Stimulated activated CD4-positive, alpha-beta T cell treated with anti-CD3 and anti-CD28 coated beads, Interleukin-1b, Interleukin-23, amount 100 ng/mL, for 48 hours (primary cell): ENCODE measurements at regions not wholly inside any gene's neighbourhood (a gene's known extent, or its start where the extent isn't known, plus 50 kb on each side); places are given as distances from the start of the nearest gene placed in this dataset.
"Not testable (repeated sequence)": the region's sequence is repeated elsewhere in the genome, so short reads cannot be mapped to it uniquely, and the experiment has no call there.

Experiments
- DNase-seq: peaks from one replicate; pipeline ENCODE4 v3.0.0-alpha.2; 2020

GRCh38 chr4:13903901-13904300 is 276.4 kb upstream of the BOD1L1 start:
- DNase-seq = no peak

GRCh38 chr4:13905543-13905942 is 278.0 kb upstream of the BOD1L1 start:
- DNase-seq = no peak

DNA sequence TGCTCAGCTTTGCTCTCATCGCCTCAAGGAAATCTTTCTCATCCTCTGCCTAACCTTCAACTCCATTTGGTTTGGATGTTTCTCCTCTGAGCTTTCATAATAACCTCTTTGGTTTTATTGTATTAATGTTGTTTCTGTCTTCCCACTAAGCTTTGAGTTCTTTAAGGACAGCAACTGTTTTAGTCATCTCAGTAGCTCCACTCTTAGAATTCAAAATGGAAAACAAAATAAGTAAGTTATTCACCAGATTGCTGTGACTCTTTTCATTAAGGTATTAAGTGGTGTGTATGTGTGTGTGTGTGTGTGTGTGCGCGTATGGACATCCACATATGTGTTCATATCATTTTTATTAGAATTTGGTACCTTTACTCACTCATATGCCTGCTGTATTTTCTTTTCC is 279.2 kb upstream of the BOD1L1 start:
- no peak for DNase-seq

DNA sequence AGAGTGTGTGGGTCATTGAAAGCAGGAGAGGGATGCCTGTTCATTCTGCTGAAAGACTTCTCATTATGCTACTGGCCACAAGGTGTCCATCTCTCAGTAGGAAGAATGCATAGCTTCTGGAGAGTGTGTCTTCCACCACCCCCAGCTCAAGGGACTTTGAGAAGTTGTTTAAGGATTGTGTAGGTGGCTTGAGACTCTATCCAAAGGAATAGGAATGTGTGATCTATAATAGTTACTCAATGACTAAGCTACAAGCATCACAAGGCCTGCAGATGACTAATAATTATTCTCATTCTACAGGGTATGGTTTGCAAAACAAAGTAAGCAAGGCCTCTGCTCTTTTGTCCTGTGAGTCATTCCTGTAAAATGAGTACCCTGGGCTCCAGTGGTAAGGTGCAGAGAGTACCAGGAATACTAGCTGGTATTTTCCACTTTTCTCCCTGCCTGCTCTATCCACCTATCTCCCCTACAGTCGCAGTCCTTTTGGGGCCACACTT is 279.8 kb upstream of the BOD1L1 start:
- no peak for DNase-seq

GRCh38 chr4:13908455-13908854 is 280.9 kb upstream of the BOD1L1 start:
- DNase-seq = no peak

- DNase-seq = no peak
These were observed 283.0 kb upstream of the BOD1L1 start for GRCh38 chr4:13910556-13910955.

- DNase-seq = no peak
These were observed 283.7 kb upstream of the BOD1L1 start for GRCh38 chr4:13911256-13911655.

- no peak for DNase-seq
These were observed 285.0 kb upstream of the BOD1L1 start for GRCh38 chr4:13912436-13912925.

DNA sequence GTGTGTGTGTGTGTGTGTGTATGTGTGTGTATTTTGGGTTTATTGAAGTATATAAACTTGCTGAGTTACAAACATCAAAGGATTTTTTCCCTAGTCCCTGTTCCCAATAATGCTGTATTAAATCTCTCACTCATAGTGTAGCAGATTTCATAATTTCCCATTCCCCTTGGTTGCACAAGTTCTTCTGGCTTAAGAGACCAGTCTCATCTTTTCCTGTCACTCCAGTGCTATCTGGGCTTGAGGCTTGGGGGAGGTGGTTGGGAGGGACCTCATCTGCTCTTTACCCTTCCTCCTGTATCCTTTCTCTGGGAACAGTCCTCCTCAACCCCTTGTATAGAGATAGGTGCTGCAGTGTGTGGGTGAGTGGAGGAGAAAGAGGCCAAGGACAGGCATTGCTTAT is 285.4 kb upstream of the BOD1L1 start:
- DNase-seq = no peak

GRCh38 chr4:13917015-13917414 is 289.5 kb upstream of the BOD1L1 start:
- DNase-seq = no peak

DNA sequence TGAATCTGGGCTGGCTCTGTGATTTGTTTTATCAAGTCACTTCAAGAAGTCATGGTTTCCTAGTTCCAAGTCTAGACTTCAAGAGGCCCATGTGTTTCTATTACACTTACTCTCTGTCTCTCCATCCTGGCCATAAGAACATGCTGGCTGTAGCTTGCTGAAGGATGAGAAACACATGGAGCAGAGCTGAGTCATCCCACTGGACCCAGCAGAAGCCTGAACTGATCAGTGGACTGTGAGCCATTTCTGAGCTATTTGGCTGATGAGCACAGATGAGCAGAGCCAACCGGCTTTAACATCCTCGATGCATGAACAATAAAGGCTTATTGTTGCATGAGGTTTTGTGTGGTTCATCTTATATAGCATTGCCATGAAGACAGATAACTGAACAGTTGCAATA is 290.6 kb upstream of the BOD1L1 start:
- no peak for DNase-seq

DNA sequence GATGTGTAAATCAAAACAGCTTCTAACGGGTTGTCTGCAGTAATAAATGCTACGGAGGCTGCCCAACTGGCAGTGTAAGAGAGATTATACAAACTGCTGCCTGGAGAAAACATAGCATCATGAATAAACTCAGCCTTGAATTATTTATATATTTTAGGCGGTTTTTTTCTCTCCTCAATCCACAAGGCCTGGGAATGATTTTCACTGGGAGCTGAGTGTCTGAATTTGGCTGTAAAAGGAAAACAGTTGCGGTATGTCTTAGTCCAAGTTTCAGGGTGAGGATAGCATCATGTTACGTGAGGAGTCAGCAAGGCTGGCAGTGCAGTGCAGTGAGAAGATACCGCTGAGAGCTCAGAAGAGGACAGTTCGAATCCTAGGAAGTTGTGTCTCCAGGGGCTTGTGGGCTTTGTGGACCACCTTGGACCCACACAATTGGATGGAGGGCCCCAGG is 291.5 kb upstream of the BOD1L1 start:
- no peak for DNase-seq

DNA sequence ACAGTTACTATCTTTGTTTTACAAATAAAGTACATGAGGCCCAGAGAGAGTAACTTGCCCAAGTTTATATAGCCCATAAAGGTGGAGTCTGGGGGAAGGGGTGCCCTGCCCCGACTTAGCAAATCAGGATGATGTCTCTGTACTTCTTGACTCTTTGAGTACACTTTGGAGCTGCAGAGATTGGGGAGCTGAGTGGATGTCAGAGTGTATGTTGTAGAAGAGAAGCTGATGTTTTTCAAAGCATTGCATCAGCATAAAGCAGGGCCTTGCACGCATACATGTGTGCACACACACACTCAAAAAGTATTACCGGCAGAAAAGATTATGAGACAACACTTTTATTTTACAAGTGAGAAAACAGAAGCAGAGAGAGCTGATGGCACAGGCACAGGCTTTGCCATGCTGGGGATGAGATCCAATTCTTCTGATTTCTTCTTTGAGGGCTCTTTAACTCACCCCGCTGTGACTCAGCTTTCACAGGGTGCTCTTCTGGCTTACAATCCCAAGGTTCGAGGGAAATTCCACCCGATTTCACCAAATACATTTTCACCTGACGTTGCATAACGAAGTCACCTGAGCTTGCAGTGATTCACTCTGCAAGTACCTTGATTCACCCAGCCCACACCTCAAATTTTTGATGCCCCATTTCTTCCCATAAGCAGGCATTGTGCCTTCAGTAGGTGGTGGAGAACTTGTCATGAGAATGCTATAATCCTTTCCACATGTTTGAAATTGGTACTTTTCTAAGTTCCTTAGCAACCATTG is 292.8 kb upstream of the BOD1L1 start:
- no peak for DNase-seq

DNA sequence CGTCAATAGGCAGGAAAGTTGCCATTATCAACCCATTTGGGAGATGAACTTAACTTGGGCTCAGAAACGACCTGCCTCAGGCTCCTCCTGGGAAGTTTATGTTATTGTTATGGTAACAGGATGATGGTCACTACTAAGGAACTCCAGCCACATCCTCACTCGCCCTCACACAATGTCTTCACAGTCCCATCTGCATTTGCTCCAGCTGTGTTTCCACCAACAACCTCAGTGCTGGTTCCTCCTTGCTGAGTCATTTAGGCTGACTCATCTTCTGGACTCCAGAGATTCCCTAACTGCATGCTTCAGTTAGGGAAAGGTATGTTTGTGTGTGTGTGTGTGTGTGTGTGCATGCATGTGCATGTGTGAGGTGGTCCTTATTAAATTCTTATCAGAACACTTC is 293.4 kb upstream of the BOD1L1 start:
- no peak for DNase-seq

DNA sequence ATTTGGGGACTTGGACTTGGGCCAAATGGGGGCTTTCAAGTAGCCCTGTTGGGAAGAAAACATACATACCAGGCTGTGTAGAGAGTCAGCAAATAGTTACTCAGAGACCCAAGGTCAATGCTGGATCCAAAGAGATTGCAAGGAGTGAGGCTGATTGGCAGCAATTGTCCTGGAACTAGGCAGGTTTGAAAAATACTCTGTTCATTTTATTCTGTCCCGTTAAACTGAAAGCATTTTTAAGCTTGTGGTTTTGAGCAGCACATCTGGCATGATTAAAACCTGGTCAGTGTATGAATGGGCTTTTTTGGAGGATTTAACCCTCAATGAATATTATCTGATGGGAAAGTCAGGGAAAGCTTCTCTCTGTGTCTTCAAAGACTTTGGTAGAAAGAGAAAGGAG is 294.3 kb upstream of the BOD1L1 start:
- DNase-seq = no peak

GRCh38 chr4:13922459-13922858 is 294.9 kb upstream of the BOD1L1 start:
- no peak for DNase-seq

DNA sequence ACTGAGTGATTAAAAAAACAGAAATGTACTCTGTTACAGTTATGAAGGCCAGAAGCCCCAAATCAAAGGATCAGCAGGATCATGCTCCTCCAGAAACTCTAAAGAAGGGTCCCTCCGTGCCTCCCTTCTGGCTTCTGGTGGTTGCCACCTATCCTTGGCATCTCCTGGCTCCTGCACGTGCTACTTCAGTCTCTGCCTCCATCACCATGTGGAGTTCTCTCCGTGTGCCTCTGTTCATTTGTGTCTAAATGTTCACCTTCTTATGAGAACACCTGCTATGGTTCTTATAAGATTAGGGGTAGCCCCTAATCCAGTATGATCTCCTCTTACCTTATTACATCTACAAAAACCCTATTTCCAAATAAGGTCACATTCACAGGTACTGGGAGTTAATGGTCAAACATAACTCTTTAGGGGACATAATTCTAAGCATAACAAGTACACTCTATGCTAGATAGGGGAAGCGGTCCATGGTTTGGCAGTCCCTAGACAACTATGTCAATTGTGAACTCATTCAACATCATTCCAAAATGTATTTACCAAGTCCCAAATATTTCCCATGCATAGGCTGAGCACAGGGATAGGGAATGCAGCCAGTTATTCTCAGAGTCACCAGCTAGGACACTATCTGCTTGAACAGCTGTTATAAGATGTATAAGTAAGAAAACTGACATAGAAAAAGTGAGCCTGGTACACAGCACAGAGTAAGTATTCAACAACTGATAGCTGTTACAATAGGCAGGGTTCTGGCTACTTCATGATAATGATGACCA is 295.5 kb upstream of the BOD1L1 start:
- no peak for DNase-seq

DNA sequence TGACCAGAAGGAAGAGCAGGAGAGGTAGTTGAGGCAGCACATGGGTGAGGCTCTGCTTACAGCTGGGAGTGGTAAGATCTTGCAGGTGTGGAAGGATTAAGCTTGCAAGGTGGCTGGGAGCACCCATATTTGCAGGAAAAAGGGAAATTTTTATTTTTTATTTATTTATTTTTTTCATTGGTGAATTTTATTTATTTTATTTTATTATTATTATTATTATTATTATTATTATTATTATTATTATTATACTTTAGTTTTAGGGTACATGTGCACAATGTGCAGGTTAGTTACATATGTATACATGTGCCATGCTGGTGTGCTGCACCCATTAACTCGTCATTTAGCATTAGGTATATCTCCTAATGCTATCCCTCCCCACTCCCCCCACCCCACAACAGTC is 297.4 kb upstream of the BOD1L1 start:
- DNase-seq = not testable (repeated sequence)

DNA sequence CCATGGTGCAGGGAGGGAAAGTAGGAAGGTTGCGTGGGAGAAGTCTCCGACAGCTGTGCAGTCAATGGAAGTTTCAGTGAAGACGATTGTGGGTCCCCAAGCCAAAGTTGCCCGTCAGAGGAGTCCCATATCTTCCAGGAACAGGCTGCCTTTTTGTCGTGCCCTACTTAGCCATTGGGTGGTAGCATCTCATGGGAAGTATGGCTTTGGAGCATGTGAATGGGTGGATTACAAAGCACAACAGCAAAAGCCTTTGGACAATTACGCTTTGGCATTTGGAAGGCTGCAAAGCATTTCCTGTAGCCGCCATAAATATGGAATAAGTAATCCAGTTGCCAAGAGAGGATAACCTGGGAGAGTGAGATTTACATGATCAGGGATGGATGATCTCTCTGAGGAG is 300.7 kb upstream of the BOD1L1 start:
- DNase-seq = no peak

DNA sequence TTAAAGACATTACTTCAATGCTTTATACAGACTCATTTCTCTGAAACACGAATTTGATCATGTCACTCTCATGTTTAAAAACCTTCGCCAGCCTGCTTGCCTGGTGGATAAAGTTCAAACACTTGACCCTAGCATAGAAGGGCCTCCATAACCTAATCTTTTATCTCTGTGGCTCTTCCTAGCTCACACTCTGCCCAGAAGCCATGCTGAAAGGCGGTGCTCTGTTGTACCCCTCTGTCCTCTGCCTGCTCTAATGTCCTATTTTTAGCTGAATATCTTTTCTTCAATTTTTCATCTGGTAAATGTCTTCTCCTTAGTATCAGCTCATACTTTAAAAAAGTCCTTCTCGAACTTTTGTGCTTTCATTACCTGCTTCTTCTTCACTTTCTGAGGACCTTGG is 302.6 kb upstream of the BOD1L1 start:
- no peak for DNase-seq

GRCh38 chr4:13933191-13933590 is 305.7 kb upstream of the BOD1L1 start:
- DNase-seq = no peak

GRCh38 chr4:13938299-13938698 is 310.8 kb upstream of the BOD1L1 start:
- DNase-seq = no peak

- DNase-seq = no peak
These were observed 313.4 kb upstream of the BOD1L1 start for GRCh38 chr4:13940921-13941320.

DNA sequence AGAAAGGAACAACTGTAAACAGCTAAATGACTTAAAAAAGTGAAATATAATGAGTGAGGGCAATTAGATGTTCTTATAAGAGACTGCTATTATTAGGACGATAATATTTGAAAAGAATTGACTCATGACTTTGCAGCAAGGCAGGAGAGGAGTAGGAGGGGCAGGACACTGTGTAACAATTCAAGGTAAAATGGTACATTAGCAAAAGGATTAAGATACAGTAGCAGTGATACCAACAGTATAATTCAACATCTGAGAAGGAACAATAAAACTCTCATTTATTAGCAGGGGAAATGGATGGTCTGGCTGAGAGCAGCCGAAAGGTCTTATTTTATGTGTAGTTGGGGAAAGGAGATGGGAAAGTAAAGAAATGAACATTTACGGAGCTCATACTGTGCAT is 315.5 kb upstream of the BOD1L1 start:
- no peak for DNase-seq
